NCI-H187 treated with DMSO at 0.1 percent for 48 hours (cell line): ENCODE measurements at regions not wholly inside any gene's neighbourhood (a gene's known extent, or its start where the extent isn't known, plus 50 kb on each side); places are given as distances from the start of the nearest gene placed in this dataset.
"Not testable (repeated sequence)": the region's sequence is repeated elsewhere in the genome, so short reads cannot be mapped to it uniquely, and the experiment has no call there.

Experiments used
- DNase-seq: peaks from one replicate; lab custom pipeline; 2025; lab: John Stamatoyannopoulos, UW

DNA sequence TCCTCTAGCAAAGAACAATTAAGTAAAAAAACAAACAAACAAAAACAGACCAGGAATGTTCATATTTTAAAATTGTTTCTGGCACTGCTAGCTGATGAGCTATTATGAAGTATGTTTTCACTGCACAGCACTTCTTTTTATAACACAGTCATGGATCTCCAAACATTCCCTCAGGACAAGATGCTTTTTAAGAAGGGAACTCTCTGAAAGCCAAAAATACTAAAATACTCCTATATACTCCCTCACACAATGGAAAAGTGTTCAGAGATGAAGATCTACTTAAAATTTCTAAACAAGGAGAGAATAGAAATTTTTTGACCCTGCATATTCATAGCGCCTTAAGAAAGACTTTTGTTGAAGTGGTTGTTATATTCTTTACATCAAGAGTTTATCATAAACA lies 926.8 kb downstream of the DIAPH3 start:
- DNase-seq = no peak

GRCh38 chr13:59247171-59247570 lies 916.6 kb downstream of the DIAPH3 start:
- DNase-seq = no peak

- no peak for DNase-seq
Measured at GRCh38 chr13:59250336-59251189, 913.2 kb downstream of the DIAPH3 start.

- DNase-seq = no peak
Measured at GRCh38 chr13:59259165-59260000, 904.3 kb downstream of the DIAPH3 start.

- no peak for DNase-seq
Measured at GRCh38 chr13:59261928-59262488, 901.7 kb downstream of the DIAPH3 start.

- DNase-seq = no peak
Measured at GRCh38 chr13:59263531-59263930, 900.2 kb downstream of the DIAPH3 start.

DNA sequence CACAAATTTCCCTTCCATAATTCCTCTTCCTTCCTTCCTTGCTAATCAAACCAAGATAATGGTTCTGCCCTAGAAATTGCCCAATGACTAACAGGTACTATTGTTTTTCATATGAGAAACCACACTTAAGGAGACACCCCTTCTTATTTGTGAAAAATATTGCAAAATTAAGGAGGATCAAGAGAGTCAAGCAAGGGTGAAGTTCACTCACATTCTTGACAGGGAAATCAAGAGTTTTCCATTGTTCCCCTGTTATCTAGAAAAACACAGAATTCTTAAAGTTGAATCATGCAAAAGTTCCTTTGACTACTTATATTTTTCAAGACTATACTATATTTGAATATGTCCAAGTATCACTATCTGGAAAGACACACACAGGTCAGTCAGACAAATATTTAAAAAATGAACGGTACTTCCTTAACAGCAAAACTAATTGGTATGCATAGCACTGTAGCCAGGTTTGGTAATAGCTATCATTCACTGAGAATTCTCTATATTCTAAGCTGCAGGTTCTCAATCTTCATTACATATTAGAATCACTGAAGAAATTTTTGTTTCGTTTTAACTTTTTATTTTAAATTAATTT lies 897.2 kb downstream of the DIAPH3 start:
- no peak for DNase-seq

GRCh38 chr13:59269476-59269875 lies 894.3 kb downstream of the DIAPH3 start:
- DNase-seq = no peak

DNA sequence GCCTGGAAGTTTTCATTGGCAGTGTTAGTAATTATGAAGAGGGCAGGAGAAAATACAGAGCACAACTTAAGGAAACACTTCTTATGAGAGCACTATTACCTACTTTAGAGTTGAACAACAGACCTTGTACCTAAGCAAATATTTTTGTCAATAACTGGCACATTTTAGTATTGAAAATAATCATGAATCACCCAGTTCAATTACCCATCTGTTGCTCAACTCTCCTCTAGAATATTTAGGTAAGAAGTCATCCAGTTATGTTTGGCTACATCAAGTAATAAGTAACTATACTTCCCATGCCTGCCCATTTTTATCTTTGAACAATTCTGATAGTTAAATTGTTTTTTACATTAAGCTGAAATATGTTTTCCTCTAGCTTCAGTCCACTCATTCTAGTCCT lies 893.4 kb downstream of the DIAPH3 start:
- DNase-seq = no peak

DNA sequence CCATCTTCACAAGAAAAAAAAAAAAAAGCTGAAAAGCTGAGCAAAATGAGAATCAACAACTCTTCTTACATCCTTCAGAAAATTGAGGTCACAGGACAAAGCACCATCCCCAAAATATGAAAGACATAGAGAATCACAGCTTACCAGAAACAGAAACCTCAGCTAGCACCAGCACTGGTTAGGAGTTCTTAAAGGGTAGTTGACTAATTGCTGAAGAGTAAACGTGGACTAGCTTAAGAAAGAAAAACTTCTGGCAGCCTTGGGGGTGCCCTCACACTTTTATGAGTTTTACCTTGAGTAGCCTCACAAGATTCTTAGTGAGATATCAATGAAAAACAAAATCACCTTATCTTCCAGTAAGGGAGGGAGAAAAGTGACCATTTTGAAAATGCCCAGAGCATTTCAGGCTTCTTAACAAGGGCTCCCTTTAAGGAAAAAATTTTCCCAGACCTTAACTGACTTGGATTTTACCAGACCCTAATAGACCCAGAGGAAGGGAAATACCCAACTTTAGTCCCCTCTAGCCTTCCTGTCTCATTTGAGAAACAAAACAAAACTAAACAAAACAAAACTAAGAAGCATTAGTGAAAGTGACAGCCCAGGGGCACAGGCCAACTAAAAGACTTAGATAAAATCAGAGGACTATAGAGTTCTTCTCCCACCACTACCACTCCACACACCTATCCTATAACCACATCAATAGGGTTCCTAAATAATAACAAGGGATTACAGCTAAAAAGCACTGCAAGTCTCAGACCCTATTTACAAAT lies 888.6 kb downstream of the DIAPH3 start:
- DNase-seq = no peak

DNA sequence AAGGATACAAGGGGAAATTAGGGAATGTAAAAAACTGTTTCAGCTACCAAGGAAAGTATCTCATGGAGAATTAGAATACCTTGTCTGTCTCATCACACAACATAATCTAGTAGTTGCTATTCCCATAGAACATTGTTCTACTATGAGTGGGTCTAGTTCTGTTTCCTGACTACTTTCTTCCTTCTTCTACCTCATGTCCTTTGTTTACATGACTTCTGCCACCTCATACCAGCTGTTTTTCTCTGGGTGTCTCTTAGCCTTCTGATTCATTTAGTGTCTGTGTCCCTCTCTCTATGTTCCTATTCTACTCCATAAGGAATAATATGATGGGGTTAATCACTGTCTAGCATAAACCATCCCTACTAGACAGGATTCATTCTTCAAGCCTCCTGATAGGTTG lies 887.3 kb downstream of the DIAPH3 start:
- no peak for DNase-seq

GRCh38 chr13:59277106-59277505 lies 886.6 kb downstream of the DIAPH3 start:
- DNase-seq = no peak

GRCh38 chr13:59279028-59279427 lies 884.7 kb downstream of the DIAPH3 start:
- no peak for DNase-seq

GRCh38 chr13:59279576-59279975 lies 884.2 kb downstream of the DIAPH3 start:
- DNase-seq = no peak

GRCh38 chr13:59280297-59280696 lies 883.4 kb downstream of the DIAPH3 start:
- no peak for DNase-seq

- no peak for DNase-seq
Measured at GRCh38 chr13:59281453-59281852, 882.3 kb downstream of the DIAPH3 start.

DNA sequence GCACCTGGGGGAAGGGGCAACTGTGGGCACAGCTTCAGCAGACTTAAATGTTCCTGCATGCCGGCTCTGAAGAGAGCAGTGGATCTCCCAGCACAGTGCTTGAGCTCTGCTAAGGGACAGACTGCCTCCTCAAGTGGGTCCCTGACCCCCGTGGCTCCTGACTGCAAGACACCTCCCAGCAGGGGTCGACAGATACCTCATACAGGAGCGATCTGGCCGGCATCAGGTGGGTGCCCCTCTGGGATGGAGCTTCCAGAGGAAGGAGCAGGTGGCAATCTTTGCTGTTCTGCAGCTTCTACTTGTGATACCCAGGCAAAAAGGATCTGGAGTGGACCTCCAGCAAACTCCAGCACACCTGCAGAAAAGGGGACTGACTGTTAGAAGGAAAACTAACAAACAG lies 871.5 kb downstream of the DIAPH3 start:
- DNase-seq = not testable (repeated sequence)

DNA sequence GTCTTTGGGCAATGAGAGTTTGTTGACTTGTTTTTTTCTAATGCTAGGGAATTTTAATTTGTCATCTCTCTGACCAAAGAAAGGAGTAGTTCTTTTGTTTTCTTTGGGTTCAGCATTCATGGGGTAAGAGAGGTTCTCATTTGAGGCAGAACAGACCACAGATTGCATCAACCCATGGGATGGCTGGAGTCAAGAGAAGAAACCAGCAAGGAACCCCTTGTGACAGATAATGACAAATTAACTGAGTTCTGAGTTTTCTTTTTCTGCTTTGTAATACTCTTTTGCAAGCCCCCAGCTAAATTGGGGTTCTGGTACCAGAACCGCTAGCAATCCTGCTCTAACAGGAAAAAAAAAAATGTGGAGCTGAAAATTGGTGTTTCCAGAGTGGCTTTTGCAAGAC lies 864.1 kb downstream of the DIAPH3 start:
- no peak for DNase-seq

DNA sequence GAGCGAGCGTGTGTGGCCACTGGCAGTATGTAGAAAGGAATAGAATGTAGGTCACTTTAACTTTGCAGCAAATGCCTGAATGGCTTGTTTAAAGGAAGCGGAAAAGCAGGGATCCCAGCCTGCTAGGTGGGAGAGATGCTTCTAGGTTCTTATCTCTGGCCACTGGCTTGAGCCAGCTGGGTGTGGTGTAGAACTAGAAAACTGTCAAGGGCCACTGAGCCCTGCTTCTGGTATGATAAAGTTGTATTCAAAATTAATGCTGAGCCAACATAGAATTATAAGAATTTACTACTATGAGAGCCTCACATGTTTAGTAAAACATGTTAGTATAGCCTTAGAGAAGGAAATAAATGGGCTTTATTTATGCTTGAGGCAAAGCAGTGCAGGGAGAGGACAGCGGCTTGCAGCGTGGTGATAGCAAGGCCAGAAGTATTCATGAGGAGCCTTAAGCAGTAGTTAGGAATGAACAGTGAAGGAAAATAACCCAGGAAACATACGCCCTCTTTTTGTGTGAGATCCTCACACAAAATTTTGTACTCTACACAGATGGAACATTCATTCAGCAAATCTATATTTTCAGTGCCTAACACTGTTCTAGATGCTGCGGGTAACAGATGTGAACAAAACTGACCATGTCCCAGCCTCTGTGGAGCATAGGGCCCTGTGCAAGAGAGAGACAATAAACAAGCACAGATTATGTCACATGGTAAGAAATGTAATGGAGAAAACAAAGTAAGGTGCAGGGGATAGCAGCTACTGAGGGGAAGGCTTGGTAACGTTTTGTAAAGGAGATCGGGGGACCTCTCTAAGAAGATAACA lies 863.2 kb downstream of the DIAPH3 start:
- DNase-seq = no peak

- DNase-seq = no peak
Measured at GRCh38 chr13:59301174-59301567, 862.6 kb downstream of the DIAPH3 start.

GRCh38 chr13:59303433-59303832 lies 860.3 kb downstream of the DIAPH3 start:
- no peak for DNase-seq
